ENCODE measurements at regions not wholly inside any gene's neighbourhood (a gene's known extent, or its start where the extent isn't known, plus 50 kb on each side); places are given as distances from the start of the nearest gene placed in this dataset.

DNA sequence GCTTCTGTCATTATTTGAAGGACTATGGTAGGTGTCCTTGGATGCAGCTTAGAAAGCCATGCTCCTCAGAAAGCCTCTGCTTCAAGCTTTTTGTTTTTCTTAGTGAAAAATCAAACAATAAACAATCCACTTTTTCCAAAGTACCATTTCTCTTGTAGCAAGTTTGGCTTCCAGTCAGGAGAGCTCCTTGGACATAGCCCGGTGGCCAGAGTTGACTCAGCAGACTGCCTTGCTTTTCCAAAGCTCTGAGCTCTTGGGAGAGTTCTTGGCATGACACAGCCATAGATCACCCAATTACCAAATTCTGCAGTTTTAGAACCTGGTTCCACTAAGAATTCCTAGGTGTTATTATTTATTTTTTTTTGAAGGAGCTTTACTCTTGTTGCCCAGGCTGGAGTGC is 189.4 kb upstream of the MTPN start:
- Histone ChIP-seq H3K79me1 (ENCODE audit: insufficient read depth, low read depth, low read length, poor library complexity, severe bottlenecking) (no peaks in the 10 kb centered on the region), H4K20me1 (ENCODE audit: control insufficient read depth, insufficient read depth, insufficient read length) (no peaks in the 10 kb centered on the region)
- no peaks in the 10 kb centered on the region for H3K4me1 Mint-ChIP-seq

More for the DNA sequence above, 189.4 kb upstream of the MTPN start:
- WGBS (ENCODE audit: extremely low coverage, insufficient read length, low lambda C conversion rate) = no CpG with 5 or more reads among the region's 1 CpG
- no peak overlapping the region for H3K56ac ChIP-seq (ENCODE audit: insufficient read length, low read depth, low read length)
- no peaks in the 10 kb centered on the region for H3K23me2 ChIP-seq (ENCODE audit: insufficient read length, low read depth, low read length, poor library complexity, severe bottlenecking)
- H2BK15ac ChIP-seq (ENCODE audit: low read depth, low read length) = no peak overlapping the region
- H2BK5ac ChIP-seq (ENCODE audit: insufficient read length, low read length) = no peak overlapping the region
- Mint-ChIP-seq H3K4me3 (no peak overlapping the region), H3K36me3 (ENCODE audit: insufficient read depth in 1 of 3, low read depth in 3 of 3) (no peaks in the 10 kb centered on the region; a peak in 1 of 7 replicates), H3K27ac (no peak overlapping the region), H3K27me3 (ENCODE audit: low read depth) (no peaks in the 10 kb centered on the region; the same call in 1 of the 2 replicates), H3K9me3 (no peaks in the 10 kb centered on the region)
- H3K79me2 ChIP-seq (ENCODE audit: insufficient read depth, low read length) = no peaks in the 10 kb centered on the region
- no peaks in the 10 kb centered on the region for H3K4me1 ChIP-seq (ENCODE audit: insufficient read depth, low read length)
- TF ChIP-seq, protein P1, sequence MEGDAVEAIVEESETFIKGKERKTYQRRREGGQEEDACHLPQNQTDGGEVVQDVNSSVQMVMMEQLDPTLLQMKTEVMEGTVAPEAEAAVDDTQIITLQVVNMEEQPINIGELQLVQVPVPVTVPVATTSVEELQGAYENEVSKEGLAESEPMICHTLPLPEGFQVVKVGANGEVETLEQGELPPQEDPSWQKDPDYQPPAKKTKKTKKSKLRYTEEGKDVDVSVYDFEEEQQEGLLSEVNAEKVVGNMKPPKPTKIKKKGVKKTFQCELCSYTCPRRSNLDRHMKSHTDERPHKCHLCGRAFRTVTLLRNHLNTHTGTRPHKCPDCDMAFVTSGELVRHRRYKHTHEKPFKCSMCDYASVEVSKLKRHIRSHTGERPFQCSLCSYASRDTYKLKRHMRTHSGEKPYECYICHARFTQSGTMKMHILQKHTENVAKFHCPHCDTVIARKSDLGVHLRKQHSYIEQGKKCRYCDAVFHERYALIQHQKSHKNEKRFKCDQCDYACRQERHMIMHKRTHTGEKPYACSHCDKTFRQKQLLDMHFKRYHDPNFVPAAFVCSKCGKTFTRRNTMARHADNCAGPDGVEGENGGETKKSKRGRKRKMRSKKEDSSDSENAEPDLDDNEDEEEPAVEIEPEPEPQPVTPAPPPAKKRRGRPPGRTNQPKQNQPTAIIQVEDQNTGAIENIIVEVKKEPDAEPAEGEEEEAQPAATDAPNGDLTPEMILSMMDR (conservative IDR thresholded peaks at IDR 0.05) = no peak
- no peak overlapping the region for H2BK20ac ChIP-seq (ENCODE audit: low read depth, low read length, poor library complexity, severe bottlenecking)
- H3T11ph ChIP-seq (ENCODE audit: low read length) = no peak overlapping the region
- no peak overlapping the region for H4K5ac ChIP-seq (ENCODE audit: insufficient read length, low read depth, low read length)
- no peak overlapping the region for H3K23ac ChIP-seq (ENCODE audit: insufficient read length, low read depth, low read length)
- no peak overlapping the region for H4K91ac ChIP-seq (ENCODE audit: insufficient read length, low read depth, low read length)
- H2AK5ac ChIP-seq (ENCODE audit: insufficient read length, low read length) = no peak overlapping the region
- no peak overlapping the region for H4K8ac ChIP-seq (replicated peaks; ENCODE audit: insufficient read length, low read depth, low read length)
- H2BK120ac ChIP-seq (ENCODE audit: low read depth, low read length, poor library complexity, severe bottlenecking) = no peak overlapping the region
- H3K27me3 ChIP-seq (ENCODE audit: insufficient read depth, low read length) = no peaks in the 10 kb centered on the region
- DNase-seq = no peak
- no peak overlapping the region for H3K9ac ChIP-seq (ENCODE audit: extremely low read depth, insufficient read length, low read length)
- no peak overlapping the region for H3K27ac ChIP-seq (ENCODE audit: insufficient read length, low read depth, low read length)
- no peak overlapping the region for H2BK12ac ChIP-seq (ENCODE audit: insufficient read length, low read depth, low read length)
- H3K9me3 ChIP-seq (ENCODE audit: control insufficient read depth, low read depth, low read length) = no peaks in the 10 kb centered on the region
- H2AFZ ChIP-seq (ENCODE audit: low read length) = no peak overlapping the region
- no peak overlapping the region for H3K4me2 ChIP-seq (ENCODE audit: insufficient read depth, insufficient read length, low read length)
- no peak overlapping the region for H3K4ac ChIP-seq (ENCODE audit: low read depth, low read length)
- H3K14ac ChIP-seq (ENCODE audit: insufficient read depth, low read length) = no peak overlapping the region
- no peak overlapping the region for H3K18ac ChIP-seq (ENCODE audit: insufficient read length, low read depth, low read length)
